Mesendoderm (in vitro differentiated cells): ENCODE measurements at regions not wholly inside any gene's neighbourhood (a gene's known extent, or its start where the extent isn't known, plus 50 kb on each side); places are given as distances from the start of the nearest gene placed in this dataset.

Source experiments
- DNase-seq: peaks from one replicate; pipeline ENCODE4 v3.0.0; 2013
- H2AK5ac ChIP-seq: 2 replicates; pipeline ENCODE4 v1.6.1; 2013; ENCODE audit warnings: low read length, inconsistent platforms
- H2BK120ac ChIP-seq: 2 replicates; pipeline ENCODE4 v1.6.1; 2013; ENCODE audit warnings: low read depth, mild to moderate bottlenecking, low read length, moderate library complexity, mixed read lengths
- H2BK15ac ChIP-seq: replicated peaks from 2 replicates; pipeline ENCODE4 v1.6.1; 2013; ENCODE audit warnings: low read depth, mild to moderate bottlenecking, moderate library complexity
- H2BK5ac ChIP-seq: 2 replicates; pipeline ENCODE4 v1.6.1; 2013; ENCODE audit warnings: low read length, inconsistent platforms
- H3K18ac ChIP-seq: 2 replicates; pipeline ENCODE4 v1.6.1; 2013; ENCODE audit warnings: mild to moderate bottlenecking, low read length, mixed read lengths
- H3K23ac ChIP-seq: one replicate; pipeline ENCODE4 v1.6.1; 2013; ENCODE audit warnings: low read length
- H3K27ac ChIP-seq: 2 replicates; pipeline ENCODE4 v1.5.1; 2013; ENCODE audit warnings: low read depth, mild to moderate bottlenecking, inconsistent platforms, low read length, moderate library complexity
- H3K27me3 ChIP-seq: 2 replicates; pipeline ENCODE4 v1.6.1; 2013; ENCODE audit warnings: low read length, control low read depth, mild to moderate bottlenecking, inconsistent platforms; ENCODE audit not compliant: insufficient read depth, poor library complexity
- H3K36me3 ChIP-seq: 2 replicates; pipeline ENCODE4 v1.6.1; 2013; ENCODE audit warnings: low read length, inconsistent platforms; ENCODE audit not compliant: control insufficient read depth, insufficient read depth
- H3K4ac ChIP-seq: one replicate; pipeline ENCODE4 v1.6.1; 2013; ENCODE audit warnings: low read depth, mild to moderate bottlenecking, low read length, moderate library complexity
- H3K4me1 ChIP-seq: 2 replicates; pipeline ENCODE4 v1.6.1; 2013; ENCODE audit warnings: low read depth, low read length, inconsistent platforms; ENCODE audit not compliant: control insufficient read depth
- H3K4me2 ChIP-seq: 2 replicates; pipeline ENCODE4 v1.6.1; 2013; ENCODE audit warnings: low read length
- H3K4me3 ChIP-seq: 2 replicates; pipeline ENCODE4 v1.5.1; 2013; ENCODE audit warnings: mild to moderate bottlenecking, low read length
- H3K56ac ChIP-seq: one replicate; pipeline ENCODE4 v1.6.1; 2013; ENCODE audit warnings: low read length
- H3K79me1 ChIP-seq: 2 replicates; pipeline ENCODE4 v1.6.1; 2013; ENCODE audit warnings: low read length, inconsistent platforms
- H3K79me2 ChIP-seq: 2 replicates; pipeline ENCODE4 v1.6.1; 2013; ENCODE audit warnings: mild to moderate bottlenecking, low read length; ENCODE audit not compliant: control insufficient read depth, insufficient read depth
- H3K9ac ChIP-seq: 2 replicates; pipeline ENCODE4 v1.6.1; 2013; ENCODE audit warnings: low read length, inconsistent platforms
- H4K5ac ChIP-seq: one replicate; pipeline ENCODE4 v1.6.1; 2013; ENCODE audit warnings: low read length
- H4K8ac ChIP-seq: one replicate; pipeline ENCODE4 v1.6.1; 2013; ENCODE audit warnings: low read depth, mild to moderate bottlenecking, control low read depth, low read length, moderate library complexity
- WGBS: extraction: QIAGEN DNeasy Blood & Tissue Kit; methylation state at CpG from one replicate; pipeline ENCODE4 v1.1.7; 2013; ENCODE audit warnings: low lambda C conversion rate, missing lambda C conversion rate; ENCODE audit not compliant: insufficient coverage; ENCODE audit errors: extremely low coverage; 5-methylcytosine and 5-hydroxymethylcytosine counted together

DNA sequence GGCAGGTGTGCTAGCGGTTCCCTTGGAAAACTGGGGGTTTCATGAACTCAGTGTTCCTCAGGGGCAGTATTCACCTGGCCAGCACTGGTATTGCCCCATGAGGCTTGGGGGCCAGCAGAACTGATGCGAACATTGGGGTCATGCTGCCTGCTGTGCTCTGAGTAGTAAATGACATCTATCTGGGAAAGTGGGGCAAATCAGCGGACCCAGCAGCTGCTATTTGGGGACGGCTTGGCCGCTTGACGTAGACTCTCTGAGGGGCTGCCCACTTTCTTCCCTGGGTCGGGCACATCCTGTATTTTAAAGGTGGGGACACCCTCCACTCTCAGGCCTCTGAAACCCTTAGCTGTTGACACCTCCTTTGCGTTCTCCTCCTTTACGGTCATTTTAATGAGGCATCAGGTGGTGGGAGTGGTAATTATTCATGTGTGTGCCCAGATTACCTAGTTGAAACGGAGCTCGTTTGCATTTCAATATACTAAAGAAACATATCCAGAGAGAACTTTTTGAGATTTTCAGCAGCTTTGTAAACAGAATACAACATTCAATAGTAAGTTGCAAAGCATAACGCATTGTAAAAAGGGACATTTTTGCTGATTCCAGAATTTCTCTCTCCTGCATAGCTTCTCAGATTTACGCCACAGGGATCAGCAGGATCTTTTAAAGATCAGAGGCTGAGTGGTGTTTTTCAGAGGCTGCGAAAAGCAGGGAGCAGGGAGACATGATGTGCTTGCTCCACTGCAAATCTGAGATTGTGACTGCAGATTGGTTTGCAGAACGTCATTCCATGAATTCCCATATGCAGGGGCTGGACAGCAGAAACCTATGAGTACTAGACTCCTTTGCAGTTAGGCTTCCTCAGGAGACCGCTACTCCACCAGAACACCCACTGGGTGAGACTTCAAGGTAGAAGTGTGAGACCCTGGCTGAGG is 56.8 kb upstream of the ZFR start:
- DNase-seq: peak; percentile 19
- no peak overlapping the region for H2AK5ac ChIP-seq
- no peak overlapping the region for H3K56ac ChIP-seq
- H3K9ac ChIP-seq: no peak overlapping the region
- H3K36me3 ChIP-seq: no peaks in the 10 kb centered on the region
- no peaks in the 10 kb centered on the region for H3K79me2 ChIP-seq
- H3K4ac ChIP-seq: no peak overlapping the region
- no CpG with 5 or more reads among the region's 16 CpGs for WGBS
- H3K23ac ChIP-seq: no peak overlapping the region
- H4K5ac ChIP-seq: no peak overlapping the region
- no peak overlapping the region for H3K4me2 ChIP-seq
- H4K8ac ChIP-seq: no peak overlapping the region
- H2BK120ac ChIP-seq: no peak overlapping the region
- no peaks in the 10 kb centered on the region for H3K27me3 ChIP-seq
- H3K18ac ChIP-seq: no peak overlapping the region
- no peak overlapping the region for H2BK15ac ChIP-seq
- no peaks in the 10 kb centered on the region for H3K79me1 ChIP-seq
- peaks cover 6% of the 10 kb centered on the region for H3K4me1 ChIP-seq
- no peak overlapping the region for H3K4me3 ChIP-seq
- H3K27ac ChIP-seq: no peak overlapping the region
- no peak overlapping the region for H2BK5ac ChIP-seq

DNA sequence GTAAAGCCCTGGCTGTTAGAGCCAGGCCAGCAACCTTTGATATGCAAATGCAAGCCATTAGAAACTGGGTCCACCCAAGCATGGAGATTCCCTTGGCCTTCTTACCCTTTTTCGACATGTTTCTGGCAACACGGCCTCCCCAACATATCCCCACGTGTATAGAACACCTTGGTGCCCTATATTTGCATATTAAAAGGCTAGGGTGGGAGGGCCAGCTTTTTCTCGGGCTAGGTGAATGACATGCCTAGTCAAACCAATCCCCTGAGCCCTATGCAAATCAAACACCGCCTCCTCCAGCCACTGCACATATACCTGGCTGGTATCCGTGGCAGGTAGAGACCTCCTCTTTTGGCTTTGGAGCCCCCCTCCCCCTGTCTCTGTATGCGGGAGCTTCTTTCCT is 55.6 kb upstream of the ZFR start:
- Histone ChIP-seq H4K5ac (no peak overlapping the region), H2BK120ac (no peak overlapping the region), H2BK5ac (no peak overlapping the region), H2BK15ac (no peak overlapping the region), H3K18ac (no peak overlapping the region), H3K27ac (no peak overlapping the region), H3K23ac (no peak overlapping the region), H3K79me1 (no peaks in the 10 kb centered on the region), H2AK5ac (no peak overlapping the region), H3K4me2 (no peak overlapping the region), H3K27me3 (no peaks in the 10 kb centered on the region), H3K4me1 (peaks cover 6% of the 10 kb centered on the region), H4K8ac (no peak overlapping the region), H3K4ac (no peak overlapping the region), H3K4me3 (no peak overlapping the region), H3K56ac (no peak overlapping the region), H3K36me3 (no peaks in the 10 kb centered on the region), H3K79me2 (no peaks in the 10 kb centered on the region), H3K9ac (no peak overlapping the region)
- WGBS: no CpG with 5 or more reads among the region's 7 CpGs
- DNase-seq: peak; percentile 25

DNA sequence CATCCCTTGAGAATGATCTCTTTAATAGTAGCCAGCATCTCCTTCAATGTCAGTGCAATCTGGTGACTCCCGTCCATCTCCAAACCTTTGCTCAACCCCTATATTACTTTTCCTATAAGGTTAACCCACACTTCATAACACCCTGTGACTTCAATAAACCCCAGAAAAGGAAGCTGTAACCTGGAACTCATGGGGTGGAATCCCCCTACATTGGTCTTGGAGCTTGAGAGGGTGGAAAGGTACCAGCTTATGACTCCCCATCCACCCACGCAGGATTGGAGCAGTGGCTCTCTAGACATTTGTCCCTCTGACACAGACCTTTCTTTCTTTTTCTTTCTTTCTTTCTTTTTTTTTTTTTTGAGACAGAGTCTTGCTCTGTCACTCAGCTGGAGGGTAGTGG is 54.7 kb upstream of the ZFR start:
- Histone ChIP-seq H3K4ac (no peak overlapping the region), H2BK120ac (no peak overlapping the region), H3K4me3 (no peak overlapping the region), H3K18ac (no peak overlapping the region), H3K9ac (no peak overlapping the region), H3K56ac (no peak overlapping the region), H3K27ac (no peak overlapping the region), H3K23ac (no peak overlapping the region), H3K4me1 (peaks cover 6% of the 10 kb centered on the region), H2AK5ac (no peak overlapping the region), H3K4me2 (no peak overlapping the region), H3K27me3 (no peaks in the 10 kb centered on the region), H2BK15ac (no peak overlapping the region), H4K5ac (no peak overlapping the region), H3K79me2 (no peaks in the 10 kb centered on the region), H3K79me1 (no peaks in the 10 kb centered on the region), H2BK5ac (no peak overlapping the region), H4K8ac (no peak overlapping the region), H3K36me3 (no peaks in the 10 kb centered on the region)
- no CpG with 5 or more reads among the region's 2 CpGs for WGBS
- DNase-seq: no peak

DNA sequence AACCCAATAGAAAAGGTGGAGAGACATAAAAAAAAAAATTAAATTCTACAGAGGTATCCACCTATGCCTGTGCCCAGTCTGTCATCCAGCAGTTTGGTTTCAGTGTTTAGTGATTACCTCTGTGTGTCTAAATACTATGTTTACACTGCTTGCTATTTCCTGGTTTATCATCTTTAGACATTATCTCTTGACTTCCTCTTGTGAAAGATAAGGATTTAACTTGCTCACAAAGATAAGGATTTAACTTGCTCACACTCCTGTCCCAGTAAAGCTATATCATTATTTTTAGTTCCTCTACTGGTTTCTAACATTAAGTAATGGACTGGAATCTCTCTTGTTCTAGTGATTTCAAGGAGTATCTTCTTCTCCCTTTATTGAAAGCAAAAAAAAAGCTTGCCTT is 53.9 kb upstream of the ZFR start:
- H3K27ac ChIP-seq: no peak overlapping the region
- H3K79me2 ChIP-seq: no peaks in the 10 kb centered on the region
- no peaks in the 10 kb centered on the region for H3K27me3 ChIP-seq
- H3K4me3 ChIP-seq: no peak overlapping the region
- H3K56ac ChIP-seq: no peak overlapping the region
- no peak overlapping the region for H3K4me2 ChIP-seq
- H3K4me1 ChIP-seq: peaks cover 6% of the 10 kb centered on the region
- H4K5ac ChIP-seq: no peak overlapping the region
- no peak overlapping the region for H3K4ac ChIP-seq
- H3K79me1 ChIP-seq: no peaks in the 10 kb centered on the region
- H2BK5ac ChIP-seq: no peak overlapping the region
- peak; percentile 59 for DNase-seq
- H3K23ac ChIP-seq: no peak overlapping the region
- H2BK15ac ChIP-seq: no peak overlapping the region
- H4K8ac ChIP-seq: no peak overlapping the region
- H3K9ac ChIP-seq: no peak overlapping the region
- H2BK120ac ChIP-seq: no peak overlapping the region
- no peak overlapping the region for H2AK5ac ChIP-seq
- H3K18ac ChIP-seq: no peak overlapping the region
- H3K36me3 ChIP-seq: no peaks in the 10 kb centered on the region

DNA sequence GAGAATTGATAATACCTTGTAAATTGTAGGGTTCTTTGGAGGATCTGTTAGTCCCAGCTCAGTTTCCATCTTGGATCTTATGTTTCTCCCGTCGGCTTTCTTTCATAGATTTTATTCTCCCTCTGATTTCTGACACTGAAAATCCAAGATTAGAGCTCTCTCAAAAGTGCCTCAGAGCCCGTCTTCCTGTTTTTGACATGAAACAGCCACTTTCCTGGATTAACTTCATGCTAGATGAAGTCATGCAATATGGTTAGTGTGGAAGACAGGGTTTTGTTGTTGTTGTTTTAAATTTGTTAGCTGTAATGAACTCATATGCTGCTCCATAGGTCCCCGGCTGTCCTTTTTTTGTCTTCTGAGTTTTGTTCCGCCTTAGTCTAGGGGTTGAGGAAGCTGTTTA is 51.6 kb upstream of the ZFR start:
- Histone ChIP-seq H3K18ac (no peak overlapping the region), H3K9ac (no peak overlapping the region), H3K4me2 (no peak overlapping the region), H3K4me1 (peaks cover 2% of the 10 kb centered on the region), H4K5ac (no peak overlapping the region), H3K4me3 (no peak overlapping the region), H2BK5ac (no peak overlapping the region), H2AK5ac (no peak overlapping the region), H3K23ac (no peak overlapping the region), H3K27ac (no peak overlapping the region), H2BK120ac (no peak overlapping the region), H3K79me2 (no peaks in the 10 kb centered on the region), H3K4ac (no peak overlapping the region), H3K56ac (no peak overlapping the region), H3K79me1 (no peaks in the 10 kb centered on the region), H3K27me3 (no peaks in the 10 kb centered on the region), H2BK15ac (no peak overlapping the region), H4K8ac (no peak overlapping the region), H3K36me3 (no peaks in the 10 kb centered on the region)
- DNase-seq: no peak
- no CpG with 5 or more reads among the region's 5 CpGs for WGBS

DNA sequence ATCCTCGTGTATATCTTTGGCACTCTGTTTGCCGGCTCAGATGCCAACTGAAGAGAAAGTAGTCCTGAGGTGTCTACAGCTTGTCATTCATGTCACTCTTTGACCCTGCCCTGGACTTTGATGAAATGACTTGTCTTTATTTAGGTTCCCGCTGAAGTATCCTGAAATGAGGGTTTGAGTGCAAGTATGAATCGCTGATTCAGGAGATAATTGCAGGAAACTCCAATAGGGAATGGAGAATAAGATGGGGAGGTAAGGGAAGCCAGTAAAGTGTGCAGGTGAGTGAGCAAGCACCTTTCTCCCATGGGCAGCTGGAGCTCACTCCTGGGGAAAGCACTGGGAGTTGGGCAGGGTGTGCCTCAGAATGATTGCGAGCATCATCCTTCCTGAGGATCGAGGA is 50.3 kb upstream of the ZFR start:
- Histone ChIP-seq H3K36me3 (no peaks in the 10 kb centered on the region), H3K79me2 (no peaks in the 10 kb centered on the region), H3K4me2 (no peak overlapping the region), H3K79me1 (no peaks in the 10 kb centered on the region), H3K56ac (no peak overlapping the region), H3K18ac (no peak overlapping the region), H3K9ac (no peak overlapping the region), H2BK120ac (no peak overlapping the region), H3K23ac (no peak overlapping the region), H4K8ac (no peak overlapping the region), H2BK5ac (no peak overlapping the region), H3K27ac (no peak overlapping the region), H3K4me1 (peaks cover 2% of the 10 kb centered on the region), H2AK5ac (no peak overlapping the region), H3K4ac (no peak overlapping the region), H3K27me3 (no peaks in the 10 kb centered on the region), H4K5ac (no peak overlapping the region), H3K4me3 (no peak overlapping the region), H2BK15ac (no peak overlapping the region)
- no peak for DNase-seq
- WGBS: no CpG with 5 or more reads among the region's 6 CpGs
